GM12872 (cell line): ENCODE measurements at regions not wholly inside any gene's neighbourhood (a gene's known extent, or its start where the extent isn't known, plus 50 kb on each side); places are given as distances from the start of the nearest gene placed in this dataset.

Experiments used
- CTCF ChIP-seq: IDR thresholded peaks from 3 replicates; pipeline ENCODE4 v1.5.1; 2011; ENCODE audit warnings: low read depth, mild to moderate bottlenecking, low read length, moderate library complexity; ENCODE audit not compliant: insufficient read depth

GRCh38 chr1:53378061-53378460, 50.2 kb upstream of the LRP8 start:
- TF ChIP-seq CTCF: no peak

- no peak for TF ChIP-seq CTCF
Observed at GRCh38 chr1:53378932-53379661, 51.2 kb upstream of the LRP8 start.

- TF ChIP-seq CTCF: no peak
Observed at GRCh38 chr1:53379662-53380002, 51.8 kb upstream of the LRP8 start.

GRCh38 chr1:53380296-53380695, 52.4 kb upstream of the LRP8 start:
- TF ChIP-seq CTCF: no peak

- TF ChIP-seq CTCF: no peak
Observed at GRCh38 chr1:53381790-53382401, 54.0 kb upstream of the LRP8 start.

- no peak for TF ChIP-seq CTCF
Observed at GRCh38 chr1:53383136-53383870, 55.4 kb upstream of the LRP8 start.

- no peak for TF ChIP-seq CTCF
Observed at GRCh38 chr1:53384796-53385195, 56.9 kb upstream of the LRP8 start.
